ENCODE measurements at regions not wholly inside any gene's neighbourhood (a gene's known extent, or its start where the extent isn't known, plus 50 kb on each side); places are given as distances from the start of the nearest gene placed in this dataset.
"Not testable (repeated sequence)": the region's sequence is repeated elsewhere in the genome, so short reads cannot be mapped to it uniquely, and the experiment has no call there.

- no peak overlapping the region for H3K4me3 ChIP-seq (replicated peaks; ENCODE audit: low read depth, low read length)
- DNase-seq (ENCODE audit: extremely low read depth, low read depth) = no peak
- TF ChIP-seq CTCF (IDR thresholded peaks at IDR 0.05; ENCODE audit: low read depth, low read length, missing control alignments) = no peak
These were observed 261.2 kb downstream of the C7orf25 start for GRCh38 chr7:42650701-42651100.

GRCh38 chr7:42650171-42650570 is 261.7 kb downstream of the C7orf25 start:
- no peak for TF ChIP-seq CTCF (IDR thresholded peaks at IDR 0.05; ENCODE audit: low read depth, low read length, missing control alignments)
- no peak for DNase-seq (ENCODE audit: extremely low read depth, low read depth)
- H3K4me3 ChIP-seq (replicated peaks; ENCODE audit: low read depth, low read length) = no peak overlapping the region

- H3K4me3 ChIP-seq (replicated peaks; ENCODE audit: low read depth, low read length) = no peak overlapping the region
- DNase-seq (ENCODE audit: extremely low read depth, low read depth) = no peak
- TF ChIP-seq CTCF (IDR thresholded peaks at IDR 0.05; ENCODE audit: low read depth, low read length, missing control alignments) = no peak
These were observed 266.0 kb downstream of the C7orf25 start for GRCh38 chr7:42645906-42646305.

GRCh38 chr7:42642699-42643098 is 269.2 kb downstream of the C7orf25 start:
- TF ChIP-seq CTCF (IDR thresholded peaks at IDR 0.05; ENCODE audit: low read depth, low read length, missing control alignments) = no peak
- no peak overlapping the region for H3K4me3 ChIP-seq (replicated peaks; ENCODE audit: low read depth, low read length)
- no peak for DNase-seq (ENCODE audit: extremely low read depth, low read depth)

GRCh38 chr7:42639930-42640329 is 271.9 kb downstream of the C7orf25 start:
- TF ChIP-seq CTCF (IDR thresholded peaks at IDR 0.05; ENCODE audit: low read depth, low read length, missing control alignments) = peak; percentile 49
- no peak for DNase-seq (ENCODE audit: extremely low read depth, low read depth)
- H3K4me3 ChIP-seq (replicated peaks; ENCODE audit: low read depth, low read length) = no peak overlapping the region

GRCh38 chr7:42636380-42636779 is 275.5 kb downstream of the C7orf25 start:
- DNase-seq (ENCODE audit: extremely low read depth, low read depth) = not testable (repeated sequence)

GRCh38 chr7:42628054-42628453 is 283.8 kb downstream of the C7orf25 start:
- TF ChIP-seq CTCF (IDR thresholded peaks at IDR 0.05; ENCODE audit: low read depth, low read length, missing control alignments) = no peak
- no peak for DNase-seq (ENCODE audit: extremely low read depth, low read depth)

More at GRCh38 chr7:42636380-42636779, 275.5 kb downstream of the C7orf25 start:
- not testable (repeated sequence) for H3K4me3 ChIP-seq (replicated peaks; ENCODE audit: low read depth, low read length)

More at GRCh38 chr7:42628054-42628453, 283.8 kb downstream of the C7orf25 start:
- H3K4me3 ChIP-seq (replicated peaks; ENCODE audit: low read depth, low read length) = no peak overlapping the region
